LNCAP (cell line): ENCODE measurements at regions not wholly inside any gene's neighbourhood (a gene's known extent, or its start where the extent isn't known, plus 50 kb on each side); places are given as distances from the start of the nearest gene placed in this dataset.

Experiments used
- CTCF ChIP-seq: fragments of 450-650 bp; IDR thresholded peaks from 2 replicates; pipeline ENCODE4 v1.5.1; 2017; ENCODE audit warnings: mild to moderate bottlenecking

- TF ChIP-seq CTCF = no peak
Observed at GRCh38 chr15:53256043-53256442, 465.9 kb upstream of the ONECUT1 start.

- no peak for TF ChIP-seq CTCF
Observed at GRCh38 chr15:53251996-53252395, 461.9 kb upstream of the ONECUT1 start.

DNA sequence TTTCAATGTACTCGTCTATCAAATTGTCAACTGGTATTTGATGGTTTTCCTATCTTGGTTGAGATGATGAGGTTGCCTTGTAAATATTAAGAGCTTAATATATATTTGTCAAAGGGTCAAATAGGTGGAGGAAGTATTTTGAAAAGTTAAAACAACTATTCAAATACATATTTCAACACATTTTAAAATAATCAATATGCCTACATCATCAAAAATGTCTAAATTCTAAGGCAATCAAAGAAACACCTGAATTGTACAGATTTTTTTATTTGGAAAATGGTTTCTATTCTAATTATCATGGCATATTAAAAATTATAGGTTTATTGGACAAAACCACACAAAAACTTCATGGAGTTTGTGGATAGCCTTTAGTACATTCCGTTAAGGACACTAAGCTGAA lies 461.4 kb upstream of the ONECUT1 start:
- TF ChIP-seq CTCF = no peak

- no peak for TF ChIP-seq CTCF
Observed at GRCh38 chr15:53247041-53247708, 457.0 kb upstream of the ONECUT1 start.

DNA sequence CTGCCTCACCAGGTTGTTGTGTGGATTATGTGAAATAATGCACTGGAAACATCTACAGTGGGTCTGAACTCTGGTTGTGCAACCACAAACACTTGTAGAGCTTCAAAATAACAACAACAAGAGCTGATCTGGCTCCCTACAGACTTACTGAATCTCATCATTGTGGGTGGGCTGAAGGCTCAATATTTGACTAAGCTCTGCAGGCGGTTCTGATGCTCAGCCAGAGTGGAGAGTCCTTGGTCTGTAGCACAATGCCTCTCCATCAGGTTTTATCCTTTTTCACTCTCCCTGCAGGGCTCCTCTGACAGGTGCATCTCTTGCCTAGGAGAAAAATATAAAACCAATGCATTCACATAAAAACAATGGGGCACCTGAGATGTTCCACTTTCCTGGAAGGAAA lies 456.3 kb upstream of the ONECUT1 start:
- no peak for TF ChIP-seq CTCF

GRCh38 chr15:53233801-53234200 lies 443.7 kb upstream of the ONECUT1 start:
- no peak for TF ChIP-seq CTCF

GRCh38 chr15:53230473-53230872 lies 440.3 kb upstream of the ONECUT1 start:
- TF ChIP-seq CTCF = no peak

DNA sequence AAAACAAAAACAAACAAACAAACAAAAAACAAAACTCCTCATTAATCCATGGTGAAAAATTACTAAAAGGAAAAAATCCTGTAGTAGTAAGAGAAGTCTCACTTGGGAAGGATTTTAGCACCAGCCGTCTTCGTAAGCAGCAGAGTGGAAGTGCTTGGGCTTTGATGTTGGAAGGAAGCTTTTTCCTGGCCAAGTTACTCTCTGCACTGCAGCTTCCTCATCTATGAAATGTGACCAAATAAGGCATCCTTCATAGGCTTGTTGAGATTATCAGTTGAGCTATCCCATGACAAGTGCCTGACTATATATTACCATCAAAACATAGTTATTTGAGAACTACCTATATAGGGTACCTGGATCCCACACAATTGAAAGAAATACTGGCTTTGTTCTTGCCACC lies 436.4 kb upstream of the ONECUT1 start:
- no peak for TF ChIP-seq CTCF
